ENCODE measurements at regions not wholly inside any gene's neighbourhood (a gene's known extent, or its start where the extent isn't known, plus 50 kb on each side); places are given as distances from the start of the nearest gene placed in this dataset.

GRCh38 chr2:188219541-188219940, 72.1 kb upstream of the GULP1 start:
- no peak for TF ChIP-seq CTCF (IDR thresholded peaks at IDR 0.05)
- TF ChIP-seq POLR2A (IDR thresholded peaks at IDR 0.05) = no peak

All from testis (tissue), 2 donors.